ENCODE measurements at regions not wholly inside any gene's neighbourhood (a gene's known extent, or its start where the extent isn't known, plus 50 kb on each side); places are given as distances from the start of the nearest gene placed in this dataset.

DNA sequence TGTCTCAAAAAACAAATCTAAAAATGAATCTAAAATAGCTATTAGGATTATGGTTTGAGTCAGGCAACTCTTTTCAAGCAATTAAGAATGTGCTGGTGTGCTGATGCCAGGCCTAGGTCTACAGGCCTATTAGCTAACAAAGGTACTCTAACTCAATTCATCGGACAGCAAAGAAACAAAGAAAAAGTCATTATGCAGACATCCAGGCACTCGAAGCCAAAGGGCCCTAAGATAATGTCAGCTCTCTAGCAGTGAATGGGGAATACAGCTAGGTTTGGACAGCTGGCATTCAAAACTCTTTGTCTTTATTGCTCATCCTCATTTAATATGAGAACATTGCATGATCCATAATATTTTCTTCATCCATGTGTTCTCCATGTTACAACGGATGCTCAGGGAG is 108.5 kb downstream of the TMEM114 start:
- TF ChIP-seq, protein P1, sequence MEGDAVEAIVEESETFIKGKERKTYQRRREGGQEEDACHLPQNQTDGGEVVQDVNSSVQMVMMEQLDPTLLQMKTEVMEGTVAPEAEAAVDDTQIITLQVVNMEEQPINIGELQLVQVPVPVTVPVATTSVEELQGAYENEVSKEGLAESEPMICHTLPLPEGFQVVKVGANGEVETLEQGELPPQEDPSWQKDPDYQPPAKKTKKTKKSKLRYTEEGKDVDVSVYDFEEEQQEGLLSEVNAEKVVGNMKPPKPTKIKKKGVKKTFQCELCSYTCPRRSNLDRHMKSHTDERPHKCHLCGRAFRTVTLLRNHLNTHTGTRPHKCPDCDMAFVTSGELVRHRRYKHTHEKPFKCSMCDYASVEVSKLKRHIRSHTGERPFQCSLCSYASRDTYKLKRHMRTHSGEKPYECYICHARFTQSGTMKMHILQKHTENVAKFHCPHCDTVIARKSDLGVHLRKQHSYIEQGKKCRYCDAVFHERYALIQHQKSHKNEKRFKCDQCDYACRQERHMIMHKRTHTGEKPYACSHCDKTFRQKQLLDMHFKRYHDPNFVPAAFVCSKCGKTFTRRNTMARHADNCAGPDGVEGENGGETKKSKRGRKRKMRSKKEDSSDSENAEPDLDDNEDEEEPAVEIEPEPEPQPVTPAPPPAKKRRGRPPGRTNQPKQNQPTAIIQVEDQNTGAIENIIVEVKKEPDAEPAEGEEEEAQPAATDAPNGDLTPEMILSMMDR (optimal IDR thresholded peaks at IDR 0.05 in 1 of 3, IDR thresholded peaks at IDR 0.05 in 1 of 3, conservative IDR thresholded peaks at IDR 0.05 in 1 of 3; ENCODE audit: extremely low read depth in 1 of 3, insufficient read depth in 2 of 3, low read length in 3 of 3): no peak
- TF ChIP-seq EZH2 (IDR thresholded peaks at IDR 0.05; ENCODE audit: low read length): no peak
